ENCODE measurements at regions not wholly inside any gene's neighbourhood (a gene's known extent, or its start where the extent isn't known, plus 50 kb on each side); places are given as distances from the start of the nearest gene placed in this dataset.

GRCh38 chr1:9473032-9473807 lies 66.0 kb upstream of the SLC25A33 start:
- TF ChIP-seq CTCF (IDR thresholded peaks at IDR 0.05; ENCODE audit: insufficient read depth, low read depth, low read length), result no peak
- H3K4me3 ChIP-seq (ENCODE audit: low read depth, low read length), result no peak overlapping the region

DNA sequence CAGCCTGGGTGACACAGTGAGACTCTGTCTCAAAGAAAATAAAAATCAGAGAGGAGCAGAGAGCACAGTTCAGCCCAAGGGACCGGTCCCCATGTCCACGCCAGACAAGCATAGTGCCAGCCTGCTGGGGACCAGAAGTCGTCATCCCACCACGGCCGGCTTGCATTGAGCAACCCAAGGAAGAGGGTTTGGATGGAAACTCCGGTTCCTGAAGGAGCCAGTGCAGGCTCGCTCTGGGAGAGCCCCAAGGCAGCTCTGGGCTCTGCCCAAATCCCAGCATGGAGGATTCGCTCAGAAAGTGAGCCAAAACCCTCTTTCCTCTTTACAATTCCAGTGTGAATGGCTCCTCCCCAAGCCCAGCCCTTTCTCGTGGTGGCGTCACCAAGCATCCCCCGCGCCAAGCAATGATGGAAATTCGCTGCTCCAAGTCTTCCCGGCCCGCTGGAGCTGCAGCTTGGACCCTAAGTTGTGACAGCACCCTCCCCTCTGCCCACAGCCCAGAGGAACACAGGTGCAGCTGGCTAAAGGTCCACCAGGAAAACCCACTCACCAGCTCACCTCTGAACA lies 64.1 kb upstream of the SLC25A33 start:
- DNase-seq (ENCODE audit: low read depth), result no peak
- no peak overlapping the region for H3K4me3 ChIP-seq (ENCODE audit: low read depth, low read length)
- TF ChIP-seq CTCF (IDR thresholded peaks at IDR 0.05; ENCODE audit: insufficient read depth, low read depth, low read length), result no peak

More at GRCh38 chr1:9473032-9473807, 66.0 kb upstream of the SLC25A33 start:
- peak; percentile 90 for DNase-seq (ENCODE audit: low read depth)

DNA sequence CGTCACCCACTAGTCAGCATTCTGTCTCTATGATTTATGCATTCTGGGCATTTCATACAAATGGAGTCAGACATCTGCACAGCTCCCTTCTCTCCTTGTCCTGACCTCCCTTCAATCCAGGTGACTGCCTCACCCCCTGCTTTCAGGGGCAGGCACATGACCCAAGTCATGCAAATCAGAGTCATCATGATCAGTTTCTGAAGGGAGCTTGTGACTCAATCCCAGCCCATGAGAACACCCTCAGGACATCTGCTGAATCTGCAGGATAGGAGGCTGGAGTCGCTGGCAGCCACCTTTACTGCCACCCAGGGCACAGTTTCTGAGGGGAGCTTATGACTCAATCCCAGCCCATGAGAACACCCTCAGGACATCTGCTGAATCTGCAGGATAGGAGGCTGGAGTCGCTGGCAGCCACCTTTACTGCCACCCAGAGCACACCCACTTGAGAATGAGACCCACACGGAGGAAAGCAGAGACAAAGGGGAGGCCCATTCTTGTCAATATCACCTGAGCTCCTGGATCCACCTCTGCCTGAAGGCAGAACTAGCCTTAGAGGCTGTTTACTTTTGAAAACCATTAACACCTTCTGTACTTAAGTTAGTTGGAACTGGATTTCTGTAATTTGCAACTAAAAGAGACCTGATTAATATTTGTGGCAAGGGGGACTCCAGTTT lies 62.3 kb upstream of the SLC25A33 start:
- H3K4me3 ChIP-seq (ENCODE audit: low read depth, low read length), result no peak overlapping the region
- DNase-seq (ENCODE audit: low read depth), result peak; percentile 43
- TF ChIP-seq CTCF (IDR thresholded peaks at IDR 0.05; ENCODE audit: insufficient read depth, low read depth, low read length), result no peak

GRCh38 chr1:9477535-9477934 lies 61.7 kb upstream of the SLC25A33 start:
- TF ChIP-seq CTCF (IDR thresholded peaks at IDR 0.05; ENCODE audit: insufficient read depth, low read depth, low read length), result no peak

GRCh38 chr1:9478021-9478420 lies 61.2 kb upstream of the SLC25A33 start:
- no peak for DNase-seq (ENCODE audit: low read depth)
- TF ChIP-seq CTCF (IDR thresholded peaks at IDR 0.05; ENCODE audit: insufficient read depth, low read depth, low read length), result no peak
- H3K4me3 ChIP-seq (ENCODE audit: low read depth, low read length), result no peak overlapping the region

More at GRCh38 chr1:9477535-9477934, 61.7 kb upstream of the SLC25A33 start:
- H3K4me3 ChIP-seq (ENCODE audit: low read depth, low read length), result no peak overlapping the region
- no peak for DNase-seq (ENCODE audit: low read depth)

DNA sequence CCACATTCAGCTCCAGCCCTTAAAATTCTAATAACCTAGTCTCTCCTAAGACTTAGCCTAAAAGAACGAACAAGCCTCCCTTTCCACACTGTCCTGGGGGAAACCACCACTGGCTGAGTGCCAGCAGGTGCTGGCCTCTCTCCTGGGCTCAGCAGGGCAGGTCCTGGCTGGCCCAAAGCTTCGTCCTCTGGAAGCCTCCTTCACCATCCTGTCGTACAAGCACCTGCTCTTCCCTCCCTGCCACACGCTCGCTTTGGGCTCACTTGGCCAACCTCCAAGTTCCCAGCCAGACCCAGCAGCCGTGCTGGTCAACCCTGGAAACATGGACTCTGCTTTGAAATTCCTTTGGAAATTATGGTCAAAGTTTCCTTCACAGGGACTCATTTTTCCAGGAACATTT lies 58.2 kb upstream of the SLC25A33 start:
- no peak for DNase-seq (ENCODE audit: low read depth)
- no peak for TF ChIP-seq CTCF (IDR thresholded peaks at IDR 0.05; ENCODE audit: insufficient read depth, low read depth, low read length)
- no peak overlapping the region for H3K4me3 ChIP-seq (ENCODE audit: low read depth, low read length)

All from fibroblast of villous mesenchyme (primary cell).